ENCODE measurements at regions not wholly inside any gene's neighbourhood (a gene's known extent, or its start where the extent isn't known, plus 50 kb on each side); places are given as distances from the start of the nearest gene placed in this dataset.
A peak's percentile ranks its signal among the peaks of the same experiment; 100 is the strongest.
"Not testable (repeated sequence)": the region's sequence is repeated elsewhere in the genome, so short reads cannot be mapped to it uniquely, and the experiment has no call there.

- no peak for DNase-seq
Observed at GRCh38 chr4:117821834-117822233, 212.5 kb upstream of the NDST3 start.

GRCh38 chr4:117823388-117823787 is 210.9 kb upstream of the NDST3 start:
- DNase-seq, result no peak

GRCh38 chr4:117825600-117825999 is 208.7 kb upstream of the NDST3 start:
- DNase-seq, result no peak

- DNase-seq, result peak; percentile 93
Observed at GRCh38 chr4:117831060-117831683, 203.1 kb upstream of the NDST3 start.

- DNase-seq, result no peak
Observed at GRCh38 chr4:117835566-117835965, 198.7 kb upstream of the NDST3 start.

GRCh38 chr4:117844594-117844993 is 189.7 kb upstream of the NDST3 start:
- DNase-seq, result no peak

- DNase-seq, result no peak
Observed at GRCh38 chr4:117845270-117845669, 189.0 kb upstream of the NDST3 start.

GRCh38 chr4:117847849-117848248 is 186.4 kb upstream of the NDST3 start:
- DNase-seq, result no peak

- no peak for DNase-seq
Observed at GRCh38 chr4:117868201-117868600, 166.1 kb upstream of the NDST3 start.

- no peak for DNase-seq
Observed at GRCh38 chr4:117873779-117874178, 160.5 kb upstream of the NDST3 start.

GRCh38 chr4:117874216-117874615 is 160.1 kb upstream of the NDST3 start:
- no peak for DNase-seq

GRCh38 chr4:117889978-117890377 is 144.3 kb upstream of the NDST3 start:
- no peak for DNase-seq

GRCh38 chr4:117893207-117893606 is 141.1 kb upstream of the NDST3 start:
- DNase-seq, result no peak

GRCh38 chr4:117898496-117898895 is 135.8 kb upstream of the NDST3 start:
- peak; percentile 55 for DNase-seq

- DNase-seq, result no peak
Observed at GRCh38 chr4:117900832-117901231, 133.5 kb upstream of the NDST3 start.

GRCh38 chr4:117907646-117908045 is 126.6 kb upstream of the NDST3 start:
- DNase-seq, result no peak

- DNase-seq, result peak; percentile 0
Observed at GRCh38 chr4:117908306-117909207, 125.7 kb upstream of the NDST3 start.

- no peak for DNase-seq
Observed at GRCh38 chr4:117916728-117917127, 117.6 kb upstream of the NDST3 start.

GRCh38 chr4:117922311-117922710 is 112.0 kb upstream of the NDST3 start:
- DNase-seq, result not testable (repeated sequence)

- DNase-seq, result not testable (repeated sequence)
Observed at GRCh38 chr4:117927823-117928222, 106.5 kb upstream of the NDST3 start.

GRCh38 chr4:117941611-117942010 is 92.7 kb upstream of the NDST3 start:
- no peak for DNase-seq

GRCh38 chr4:117949621-117950020 is 84.7 kb upstream of the NDST3 start:
- DNase-seq, result peak; percentile 27

- DNase-seq, result peak; percentile 32
Observed at GRCh38 chr4:117957571-117957970, 76.7 kb upstream of the NDST3 start.

GRCh38 chr4:117965622-117966021 is 68.7 kb upstream of the NDST3 start:
- DNase-seq, result no peak

Measured in MV-4-11 (cell line).